HEK293 (cell line): ENCODE measurements at regions not wholly inside any gene's neighbourhood (a gene's known extent, or its start where the extent isn't known, plus 50 kb on each side); places are given as distances from the start of the nearest gene placed in this dataset.

Experiments
- CTCF ChIA-PET: fragments of 350-600 bp; formaldehyde crosslinking; extraction: SDS; loops from one replicate; lab custom pipeline; 2021; ENCODE audit warnings: antibody characterized with exemption; lab: Yijun Ruan, JAX
- POLR2A ChIA-PET: fragments of 300-600 bp; formaldehyde crosslinking; extraction: SDS; loops from one replicate; lab custom pipeline; 2020; ENCODE audit warnings: antibody characterized with exemption, inconsistent platforms; lab: Yijun Ruan, JAX
- H3K27ac ChIP-seq: fragments of 200-500 bp; sonication (Bioruptor generic); 2 replicates; pipeline ENCODE4 v1.5.1; 2014; ENCODE audit warnings: low read depth, low read length, control low read depth, inconsistent platforms; ENCODE audit errors: extremely low read depth
- H3K36me3 ChIP-seq, 2 experiments: fragments of 200-500 bp in 1 of 2; sonication (Bioruptor generic) in 1 of 2; 1 replicate in 1 of 2; 2 replicates in 1 of 2; pipeline ENCODE4 v1.5.1; 2014 to 2017; ENCODE audit warnings: inconsistent platforms in 2 of 2, low read length in 2 of 2; ENCODE audit not compliant: control insufficient read depth in 2 of 2, insufficient read depth in 1 of 2
- H3K4me1 ChIP-seq: fragments of 200-500 bp; sonication (Bioruptor generic); 2 replicates; pipeline ENCODE4 v1.5.1; 2014; ENCODE audit warnings: mild to moderate bottlenecking, low read length, inconsistent platforms; ENCODE audit not compliant: control insufficient read depth, insufficient read depth
- H3K4me3 ChIP-seq: 2 replicates; pipeline ENCODE4 v1.5.1; 2011; ENCODE audit warnings: low read depth, mild to moderate bottlenecking, control low read depth, low read length, moderate library complexity
- H3K9me3 ChIP-seq: fragments of 200-500 bp; sonication (Bioruptor generic); 2 replicates; pipeline ENCODE4 v1.5.1; 2014; ENCODE audit warnings: low read depth, low read length, inconsistent platforms; ENCODE audit not compliant: control insufficient read depth, insufficient read depth
- ATF2 ChIP-seq: fragments of 450-650 bp; formaldehyde crosslinking; IDR thresholded peaks from 2 replicates; pipeline ENCODE4 v1.5.1; 2016; ENCODE audit warnings: missing biosample characterization, missing genetic modification characterization, low read depth
- ELK4 ChIP-seq: IDR thresholded peaks from 2 replicates; pipeline ENCODE4 v1.6.1; 2011; ENCODE audit warnings: mild to moderate bottlenecking, low read depth, low read length, borderline replicate concordance
- IKZF3 ChIP-seq: fragments of 450-650 bp; IDR thresholded peaks from 2 replicates; pipeline ENCODE4 v1.5.0; 2018; ENCODE audit warnings: missing biosample characterization, mild to moderate bottlenecking, missing genetic modification characterization, moderate library complexity
- KLF1 ChIP-seq: fragments of 450-650 bp; formaldehyde crosslinking; IDR thresholded peaks from 2 replicates; pipeline ENCODE4 v1.5.1; 2016; ENCODE audit warnings: missing biosample characterization, missing genetic modification characterization
- MEIS1 ChIP-seq: sonication (generic); formaldehyde crosslinking; IDR thresholded peaks from 2 replicates; pipeline ENCODE4 v1.8.1; 2022; ENCODE audit warnings: missing genetic modification reagents, mild to moderate bottlenecking, borderline replicate concordance
- SP7 ChIP-seq: fragments of 450-650 bp; formaldehyde crosslinking; IDR thresholded peaks from 2 replicates; pipeline ENCODE4 v1.5.1; 2016; ENCODE audit warnings: missing biosample characterization, missing genetic modification characterization
- TCF7L2 ChIP-seq: IDR thresholded peaks from 2 replicates; pipeline ENCODE4 v1.6.1; 2011; ENCODE audit warnings: low read depth, mild to moderate bottlenecking, inconsistent platforms, low read length, moderate library complexity, borderline replicate concordance
- ZNF146 ChIP-seq: fragments of 450-650 bp; formaldehyde crosslinking; IDR thresholded peaks from 2 replicates; pipeline ENCODE4 v1.5.1; 2016; ENCODE audit warnings: missing biosample characterization, missing genetic modification characterization
- ZNF148 ChIP-seq: fragments of 450-650 bp; formaldehyde crosslinking; IDR thresholded peaks from 2 replicates; pipeline ENCODE4 v1.5.0; 2017; ENCODE audit warnings: missing biosample characterization, missing genetic modification characterization, borderline replicate concordance
- ZNF155 ChIP-seq: fragments of 450-650 bp; formaldehyde crosslinking; IDR thresholded peaks from 2 replicates; pipeline ENCODE4 v1.5.1; 2016; ENCODE audit warnings: missing biosample characterization, missing genetic modification characterization
- ZNF23 ChIP-seq: fragments of 450-650 bp; formaldehyde crosslinking; IDR thresholded peaks from 2 replicates; pipeline ENCODE4 v1.5.1; 2016; ENCODE audit warnings: missing biosample characterization, missing genetic modification characterization, borderline replicate concordance
- ZNF239 ChIP-seq: fragments of 450-650 bp; formaldehyde crosslinking; IDR thresholded peaks from 2 replicates; pipeline ENCODE4 v1.5.1; 2016; ENCODE audit warnings: missing biosample characterization, missing genetic modification characterization
- ZNF292 ChIP-seq: fragments of 450-650 bp; formaldehyde crosslinking; IDR thresholded peaks from 2 replicates; pipeline ENCODE4 v1.5.1; 2016; ENCODE audit warnings: low read depth, missing biosample characterization, missing genetic modification characterization, borderline replicate concordance
- ZNF366 ChIP-seq: fragments of 450-650 bp; formaldehyde crosslinking; conservative IDR thresholded peaks from 2 replicates; pipeline ENCODE4 v1.5.1; 2016; ENCODE audit warnings: missing biosample characterization, missing genetic modification characterization
- ZNF488 ChIP-seq: fragments of 450-650 bp; formaldehyde crosslinking; IDR thresholded peaks from 2 replicates; pipeline ENCODE4 v1.5.1; 2016; ENCODE audit warnings: missing biosample characterization, missing genetic modification characterization
- ZNF501 ChIP-seq: fragments of 450-650 bp; formaldehyde crosslinking; IDR thresholded peaks from 2 replicates; pipeline ENCODE4 v1.5.1; 2016; ENCODE audit warnings: missing biosample characterization, missing genetic modification characterization
- ZNF514 ChIP-seq: fragments of 450-650 bp; formaldehyde crosslinking; IDR thresholded peaks from 2 replicates; pipeline ENCODE4 v1.5.1; 2016; ENCODE audit warnings: missing biosample characterization, missing genetic modification characterization
- ZNF560 ChIP-seq: fragments of 450-650 bp; formaldehyde crosslinking; IDR thresholded peaks from 2 replicates; pipeline ENCODE4 v1.5.1; 2017; ENCODE audit warnings: missing biosample characterization, missing genetic modification characterization, borderline replicate concordance
- ZNF610 ChIP-seq: fragments of 450-650 bp; formaldehyde crosslinking; IDR thresholded peaks from 2 replicates; pipeline ENCODE4 v1.5.1; 2016; ENCODE audit warnings: missing biosample characterization, missing genetic modification characterization, borderline replicate concordance
- ZNF629 ChIP-seq: fragments of 450-650 bp; formaldehyde crosslinking; IDR thresholded peaks from 2 replicates; pipeline ENCODE4 v1.5.1; 2017; ENCODE audit warnings: missing biosample characterization, missing genetic modification characterization
- ZNF707 ChIP-seq: fragments of 450-650 bp; formaldehyde crosslinking; IDR thresholded peaks from 2 replicates; pipeline ENCODE4 v1.5.1; 2016; ENCODE audit warnings: missing biosample characterization, missing genetic modification characterization

- TF ChIP-seq ZNF488 (tag by site-specific recombination) (no peak), ZNF148 (tag by site-specific recombination) (no peak), SP7 (tag by site-specific recombination) (no peak), ZNF501 (tag by site-specific recombination) (no peak), ZNF514 (no peak), ZNF155 (tag by site-specific recombination) (no peak)
- TF ChIP-seq, all 188 proteins: peak for 0
Measured at GRCh38 chr5:159427180-159428012, 97.1 kb upstream of the IL12B start (continued).

- Histone ChIP-seq H3K4me1 (no peaks in the 10 kb centered on the region), H3K4me3 (no peak overlapping the region), H3K27ac (no peak overlapping the region), H3K36me3 (no peaks in the 10 kb centered on the region), H3K9me3 (no peaks in the 10 kb centered on the region)
- POLR2A ChIA-PET = no interaction called here
- TF ChIP-seq ZNF610 = no peak
- TF ChIP-seq ZNF560 (tag by site-specific recombination) = no peak
- TF ChIP-seq ZNF146 = peak; percentile 79
- CTCF ChIA-PET = interaction anchor here (1.3 to 2.6 kb wide), 3 partner anchors 11 to 274 kb away, joined by 5 to 12 read pairs (median 6); no protein-coding TSS in a partner anchor
Measured at GRCh38 chr5:159430361-159431012, 100.2 kb upstream of the IL12B start.

GRCh38 chr5:159435855-159436254 is 105.6 kb upstream of the IL12B start:
- H3K4me1 ChIP-seq = no peaks in the 10 kb centered on the region
- no peak overlapping the region for H3K4me3 ChIP-seq
- no peaks in the 10 kb centered on the region for H3K9me3 ChIP-seq
- ChIA-PET POLR2A (no interaction called here), CTCF (interaction anchor here (1.0 to 1.9 kb wide), 2 partner anchors 119 to 552 kb away, joined by 4 to 5 read pairs; no protein-coding TSS in a partner anchor)
- no peaks in the 10 kb centered on the region for H3K36me3 ChIP-seq
- TF ChIP-seq ZNF23 (tag by site-specific recombination) (no peak), ZNF629 (peak; percentile 57), MEIS1 (CRISPR knock-in tag) (no peak), ATF2 (tag by site-specific recombination) (peak; percentile 19; the same call in 1 of the 2 replicates)
- no peak overlapping the region for H3K27ac ChIP-seq

- POLR2A ChIA-PET = no interaction called here
- CTCF ChIA-PET = interaction anchor here (0.6 to 1.1 kb wide), 3 partner anchors 108 to 493 kb away, joined by 3 to 4 read pairs (median 3); partner anchors contain the start of gene IL12B
- no peak overlapping the region for H3K4me3 ChIP-seq
- H3K36me3 ChIP-seq = no peaks in the 10 kb centered on the region
- H3K9me3 ChIP-seq = no peaks in the 10 kb centered on the region
- no peaks in the 10 kb centered on the region for H3K4me1 ChIP-seq
- no peak overlapping the region for H3K27ac ChIP-seq
- TF ChIP-seq KLF1 (tag by site-specific recombination) (no peak), ELK4 (no peak), ZNF239 (tag by site-specific recombination) (no peak), ZNF292 (tag by site-specific recombination) (no peak), ZNF366 (tag by site-specific recombination) (no peak), ZNF707 (tag by site-specific recombination) (no peak), IKZF3 (tag by site-specific recombination) (no peak), TCF7L2 (no peak)
Measured at GRCh38 chr5:159438092-159438491, 107.8 kb upstream of the IL12B start.
